GM19468 (cell line): ENCODE measurements at regions not wholly inside any gene's neighbourhood (a gene's known extent, or its start where the extent isn't known, plus 50 kb on each side); places are given as distances from the start of the nearest gene placed in this dataset.

Experiments used
- ATAC-seq: cut with Tn5 transposase; IDR thresholded peaks from one replicate; pipeline ENCODE4 v1.9.1; 2021; ENCODE audit warnings: mild to moderate bottlenecking, moderate library complexity, moderate number of reproducible peaks; ENCODE audit not compliant: unreplicated experiment; ENCODE audit errors: extremely low read depth

GRCh38 chr2:234218266-234219045 lies 168.0 kb downstream of the SPP2 start:
- ATAC-seq, result no peak

DNA sequence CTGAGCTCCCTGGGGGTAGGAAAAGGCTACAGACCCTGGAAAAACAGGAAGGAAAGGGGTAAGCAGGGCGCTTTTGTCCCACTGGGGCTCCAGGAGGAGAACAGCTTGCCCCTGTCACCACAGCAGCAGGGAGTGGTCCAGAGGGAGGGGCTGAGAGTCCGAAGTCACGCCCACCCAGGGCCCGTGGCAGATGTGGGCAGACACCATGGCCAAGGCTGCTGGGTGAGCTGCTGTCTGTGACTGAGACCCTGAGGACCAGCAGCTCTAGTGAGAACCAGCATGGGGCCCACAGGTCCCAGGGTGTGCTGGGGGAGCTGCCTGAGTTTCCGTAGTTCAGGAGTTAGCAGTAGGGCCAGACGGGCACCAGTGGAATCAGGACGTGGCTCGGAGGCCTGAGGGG lies 162.0 kb downstream of the SPP2 start:
- no peak for ATAC-seq

GRCh38 chr2:234211797-234212196 lies 161.3 kb downstream of the SPP2 start:
- no peak for ATAC-seq

GRCh38 chr2:234206738-234207137 lies 156.2 kb downstream of the SPP2 start:
- no peak for ATAC-seq

- ATAC-seq, result no peak
Measured at GRCh38 chr2:234204480-234204879, 154.0 kb downstream of the SPP2 start.

- ATAC-seq, result no peak
Measured at GRCh38 chr2:234203135-234203984, 152.9 kb downstream of the SPP2 start.

DNA sequence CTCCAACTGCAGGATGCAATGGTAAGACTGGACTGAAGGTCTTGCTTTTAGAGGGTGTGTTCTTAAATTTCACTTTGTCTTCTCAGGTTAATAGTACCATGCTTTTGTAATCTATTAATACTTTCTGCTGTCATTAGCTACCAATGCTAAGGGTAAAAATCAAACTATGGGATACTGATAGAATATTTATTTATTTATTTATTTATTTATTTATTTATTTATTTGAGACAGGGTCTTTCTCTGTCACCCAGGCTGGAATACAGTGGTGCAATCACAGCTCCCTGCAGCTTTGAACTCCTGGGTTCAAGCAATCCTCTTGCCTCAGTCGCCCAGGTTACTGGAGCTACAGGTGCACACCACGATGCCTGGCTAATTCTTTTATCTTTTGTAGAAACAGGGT lies 152.1 kb downstream of the SPP2 start:
- ATAC-seq, result no peak

DNA sequence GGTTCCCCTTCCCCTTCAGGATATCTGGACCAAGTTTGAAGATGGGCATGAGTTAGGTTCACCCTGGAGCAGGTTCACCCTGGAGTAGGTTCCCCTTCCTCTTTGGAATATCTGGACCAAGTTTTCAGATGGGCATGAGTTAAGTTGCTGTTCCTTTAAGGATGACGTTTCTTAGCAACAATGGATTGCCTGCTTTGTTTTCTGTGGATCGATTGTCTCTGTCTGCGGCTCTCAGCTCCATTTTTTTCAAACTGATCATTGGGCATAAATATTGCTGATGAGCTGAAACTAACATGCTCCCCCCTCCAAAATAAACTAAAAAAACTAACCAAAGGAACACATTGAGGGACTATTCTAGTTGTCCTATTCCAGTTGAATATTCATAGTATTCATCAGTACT lies 149.5 kb downstream of the SPP2 start:
- no peak for ATAC-seq

DNA sequence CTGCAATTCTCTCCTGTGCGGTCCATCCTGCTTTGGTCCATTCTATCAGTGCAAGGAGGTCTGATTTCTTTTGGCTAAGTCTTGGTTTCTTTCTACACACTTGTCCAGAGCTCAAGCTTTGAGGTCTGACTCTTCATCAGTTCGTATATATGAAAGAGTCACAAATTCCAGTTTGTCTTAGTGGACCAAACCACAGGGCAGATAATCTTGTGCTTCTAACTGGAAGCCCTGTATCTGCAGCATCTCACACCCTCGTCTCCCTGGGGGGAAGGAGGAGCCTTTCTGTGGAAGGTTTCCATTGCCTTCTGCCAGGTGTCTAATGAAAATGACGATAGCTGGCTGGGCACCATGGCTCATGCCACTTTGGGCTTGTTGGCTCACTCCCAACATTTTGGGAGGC lies 148.5 kb downstream of the SPP2 start:
- no peak for ATAC-seq

GRCh38 chr2:234195516-234195915 lies 145.0 kb downstream of the SPP2 start:
- no peak for ATAC-seq

DNA sequence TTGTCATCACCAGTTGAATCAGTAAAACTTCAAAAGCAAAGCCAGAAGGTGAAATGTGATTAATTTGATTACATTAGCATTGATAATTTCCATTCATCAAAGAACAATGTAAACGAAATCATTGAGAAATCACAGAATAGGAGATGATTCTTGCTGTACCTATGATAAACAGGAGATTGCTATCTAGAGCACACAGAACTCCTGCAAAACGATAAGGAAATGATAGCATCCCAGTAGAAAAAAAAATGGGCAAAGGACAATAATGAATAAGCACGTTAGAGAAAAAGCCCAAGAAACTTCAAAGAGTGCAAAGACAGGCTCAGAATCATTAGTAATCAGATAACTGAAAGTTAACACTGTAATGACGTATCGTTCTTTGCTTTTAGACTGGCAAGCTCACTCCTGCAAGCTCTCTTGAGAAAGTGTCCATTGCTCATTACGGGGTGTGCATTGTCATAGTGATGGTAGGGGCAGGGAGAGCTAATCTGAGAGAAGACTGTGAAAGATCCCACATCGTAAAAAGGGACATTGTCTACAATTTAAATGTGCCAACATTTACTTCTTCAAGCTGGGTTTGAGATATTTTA lies 143.6 kb downstream of the SPP2 start:
- no peak for ATAC-seq

DNA sequence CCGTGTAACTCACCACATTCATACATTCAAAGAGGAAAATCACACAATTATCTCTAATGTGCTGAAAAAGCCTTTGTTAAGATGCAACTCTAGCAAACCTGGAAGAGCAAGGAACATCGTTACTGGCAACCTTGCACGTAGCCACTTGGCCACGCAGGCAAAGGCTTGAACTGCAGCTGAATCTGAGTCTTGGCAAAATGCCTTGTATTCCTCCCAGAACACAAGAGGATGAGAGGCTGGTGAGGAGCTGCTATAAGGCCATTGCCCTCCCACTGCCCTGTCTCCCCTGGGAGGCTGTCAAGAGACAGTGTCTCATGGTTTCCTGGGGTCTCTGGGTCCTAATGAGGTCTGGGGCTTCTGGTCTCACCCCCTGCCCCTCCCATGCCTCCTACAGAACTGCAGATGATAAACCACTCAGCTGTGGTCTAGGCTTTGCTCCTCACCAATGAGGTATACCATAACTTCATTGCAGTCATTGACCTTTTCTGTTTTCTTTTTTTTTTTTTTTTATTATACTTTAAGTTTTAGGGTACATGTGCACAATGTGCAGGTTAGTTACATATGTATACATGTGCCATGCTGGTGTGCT lies 141.4 kb downstream of the SPP2 start:
- no peak for ATAC-seq

DNA sequence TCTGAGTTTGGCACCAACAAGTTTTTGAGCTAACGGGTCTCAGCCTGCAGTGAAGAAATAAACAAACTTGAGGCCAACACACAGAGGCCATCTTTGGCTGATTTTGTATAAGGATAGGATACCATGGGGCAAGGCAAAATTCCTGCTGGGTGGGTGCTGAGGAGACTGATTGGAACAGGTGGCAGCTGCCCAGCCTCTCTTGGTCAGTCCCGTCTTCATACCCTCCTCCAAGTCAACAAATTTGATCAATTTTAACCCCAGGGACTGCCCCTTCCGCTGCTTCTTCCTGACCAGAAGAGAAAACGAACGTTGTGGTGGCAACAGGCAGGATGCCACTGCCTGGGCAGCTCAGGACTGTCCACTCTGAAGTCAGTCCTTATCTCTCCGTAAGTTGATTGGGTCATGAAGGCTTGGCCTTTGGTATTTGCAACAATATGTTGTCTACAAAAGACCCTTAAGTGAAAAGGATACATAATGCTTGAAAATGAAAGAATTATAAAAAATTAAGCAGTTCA lies 139.3 kb downstream of the SPP2 start:
- no peak for ATAC-seq

DNA sequence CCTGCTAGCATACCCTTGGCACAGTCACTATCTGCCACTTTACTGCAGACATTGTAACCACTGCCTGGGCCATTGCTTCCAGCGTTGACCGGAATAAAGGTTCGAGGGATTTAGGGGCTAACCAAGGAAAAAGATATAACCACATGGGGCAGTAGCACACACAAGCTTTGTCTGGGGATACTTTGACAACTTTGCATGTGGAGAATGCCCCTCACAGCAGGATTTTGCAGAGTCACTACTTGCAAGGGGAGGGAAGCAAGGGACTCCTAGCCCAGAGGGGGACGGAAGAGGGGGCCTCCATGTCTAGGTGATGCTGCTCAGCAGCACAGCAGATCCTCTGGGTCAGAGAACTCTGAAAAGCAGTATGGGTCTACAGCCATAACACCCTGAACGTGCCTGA lies 138.7 kb downstream of the SPP2 start:
- no peak for ATAC-seq

GRCh38 chr2:234187646-234188174 lies 137.2 kb downstream of the SPP2 start:
- no peak for ATAC-seq

GRCh38 chr2:234181121-234181520 lies 130.6 kb downstream of the SPP2 start:
- ATAC-seq, result no peak

DNA sequence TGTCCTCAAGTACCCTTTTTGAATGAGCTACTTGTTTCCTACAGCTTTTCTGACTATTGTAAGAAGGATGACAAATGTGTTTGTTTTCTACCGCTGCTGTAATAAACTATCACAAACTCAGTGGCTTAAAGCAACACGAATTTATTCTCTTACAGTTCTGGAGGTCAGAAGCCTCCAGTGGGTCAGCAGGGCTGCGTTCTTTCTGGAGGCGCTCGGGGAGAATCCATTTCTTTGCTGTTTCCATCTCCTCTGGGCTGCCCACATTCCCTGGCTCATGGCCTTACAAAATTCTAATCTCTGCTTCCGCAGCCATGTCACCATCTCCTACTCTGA lies 128.5 kb downstream of the SPP2 start:
- ATAC-seq, result no peak

DNA sequence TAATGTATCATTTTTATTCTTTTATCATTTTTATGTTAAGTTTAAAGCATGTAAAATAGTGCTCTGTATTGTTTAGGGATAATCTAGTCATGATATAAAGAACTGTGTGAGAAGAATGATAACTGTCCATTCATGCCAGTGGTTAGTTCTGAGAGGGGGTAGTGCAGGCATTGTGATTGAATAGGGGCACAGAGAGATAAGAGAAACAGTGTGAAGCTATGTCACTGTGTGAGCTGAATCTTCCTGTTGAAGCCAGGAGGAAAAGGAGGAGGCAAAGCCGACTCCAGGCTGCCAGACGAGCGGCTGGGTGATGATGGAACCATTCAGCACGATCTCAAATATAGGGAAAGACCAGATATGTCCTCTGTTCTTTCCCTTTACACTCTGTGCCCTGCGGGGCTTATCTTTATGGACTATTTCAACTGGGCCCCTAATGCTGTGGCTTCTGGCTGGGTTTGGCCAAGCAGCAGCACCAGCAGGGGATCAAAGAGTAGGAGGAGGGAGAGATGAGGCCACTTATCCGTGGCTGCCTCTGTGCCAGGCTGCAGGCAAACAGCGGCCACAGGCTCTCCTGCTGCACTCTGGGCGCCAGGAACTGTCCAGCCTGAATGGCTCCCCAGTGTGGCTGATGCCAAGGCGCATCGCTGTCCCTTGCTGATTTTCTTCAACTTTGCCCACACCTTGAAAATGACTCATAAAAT lies 128.0 kb downstream of the SPP2 start:
- ATAC-seq, result no peak

DNA sequence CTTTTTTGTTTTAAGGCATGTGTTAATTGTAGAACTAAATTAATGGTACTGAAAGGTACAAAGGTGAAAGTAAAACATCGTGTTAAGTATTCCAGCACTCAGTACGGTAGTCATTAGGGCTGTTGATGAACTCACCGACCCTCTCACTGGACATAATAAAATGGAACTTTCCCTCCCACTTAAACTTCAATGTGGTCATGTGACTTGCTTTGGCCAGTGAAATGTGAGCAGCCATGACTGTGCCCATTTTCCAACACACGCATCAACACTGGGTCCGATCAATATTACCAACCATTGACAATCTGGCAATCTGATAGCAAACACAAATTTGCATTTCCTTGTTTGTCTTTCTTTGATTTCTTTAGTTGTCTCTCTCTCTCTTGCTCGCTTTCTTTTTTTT lies 125.1 kb downstream of the SPP2 start:
- ATAC-seq, result no peak

DNA sequence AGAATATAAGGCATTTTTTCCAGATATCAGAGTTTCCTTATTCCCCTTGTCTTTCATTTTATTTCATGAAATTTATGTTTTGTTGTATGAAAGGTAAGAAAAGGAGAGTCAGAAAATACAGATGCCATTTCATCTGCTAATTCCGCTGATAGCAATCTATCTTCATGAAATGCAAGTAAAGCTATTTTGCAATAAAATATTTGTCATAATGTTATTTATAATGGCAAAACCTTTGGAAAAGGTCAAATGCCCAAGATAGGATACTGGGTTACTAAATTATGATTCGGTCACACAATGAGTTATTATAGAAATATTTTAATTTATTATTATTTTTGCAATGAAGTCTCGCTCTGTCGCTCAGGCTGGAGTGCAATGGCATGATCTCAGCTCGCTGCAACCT lies 124.2 kb downstream of the SPP2 start:
- ATAC-seq, result no peak
